ENCODE measurements at regions not wholly inside any gene's neighbourhood (a gene's known extent, or its start where the extent isn't known, plus 50 kb on each side); places are given as distances from the start of the nearest gene placed in this dataset.

DNA sequence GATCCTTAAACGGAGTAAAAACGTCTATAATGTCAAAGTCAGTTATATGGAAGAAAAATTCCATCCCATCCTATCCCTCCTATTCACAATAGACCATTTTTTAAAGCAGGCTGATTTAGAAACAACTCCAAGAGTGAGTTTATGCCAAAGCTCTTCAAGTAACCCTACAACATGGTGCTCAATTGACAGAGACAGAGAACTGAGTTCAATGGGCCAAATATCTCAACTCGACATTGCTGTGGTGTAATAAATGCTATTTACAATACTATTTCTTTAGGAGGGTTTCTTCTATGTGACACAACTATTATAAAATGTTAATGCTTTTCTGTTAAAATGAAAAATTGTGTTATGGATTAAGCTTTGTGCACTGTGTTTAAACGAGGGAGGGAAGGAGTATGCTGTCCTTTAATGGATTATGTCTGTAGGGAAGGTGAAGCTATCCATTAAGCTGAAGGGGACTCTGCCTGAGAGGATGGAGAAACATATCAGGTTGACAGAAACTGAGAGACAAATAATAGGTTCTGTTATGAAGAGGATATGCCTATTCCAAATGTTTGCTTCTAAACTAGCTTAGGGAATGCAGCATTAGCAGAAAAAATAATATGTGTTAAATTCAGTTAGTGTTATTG, 362.5 kb upstream of the CHRM3 start:
- TF ChIP-seq EP300 (IDR thresholded peaks at IDR 0.05), result no peak
- TF ChIP-seq, protein P1, sequence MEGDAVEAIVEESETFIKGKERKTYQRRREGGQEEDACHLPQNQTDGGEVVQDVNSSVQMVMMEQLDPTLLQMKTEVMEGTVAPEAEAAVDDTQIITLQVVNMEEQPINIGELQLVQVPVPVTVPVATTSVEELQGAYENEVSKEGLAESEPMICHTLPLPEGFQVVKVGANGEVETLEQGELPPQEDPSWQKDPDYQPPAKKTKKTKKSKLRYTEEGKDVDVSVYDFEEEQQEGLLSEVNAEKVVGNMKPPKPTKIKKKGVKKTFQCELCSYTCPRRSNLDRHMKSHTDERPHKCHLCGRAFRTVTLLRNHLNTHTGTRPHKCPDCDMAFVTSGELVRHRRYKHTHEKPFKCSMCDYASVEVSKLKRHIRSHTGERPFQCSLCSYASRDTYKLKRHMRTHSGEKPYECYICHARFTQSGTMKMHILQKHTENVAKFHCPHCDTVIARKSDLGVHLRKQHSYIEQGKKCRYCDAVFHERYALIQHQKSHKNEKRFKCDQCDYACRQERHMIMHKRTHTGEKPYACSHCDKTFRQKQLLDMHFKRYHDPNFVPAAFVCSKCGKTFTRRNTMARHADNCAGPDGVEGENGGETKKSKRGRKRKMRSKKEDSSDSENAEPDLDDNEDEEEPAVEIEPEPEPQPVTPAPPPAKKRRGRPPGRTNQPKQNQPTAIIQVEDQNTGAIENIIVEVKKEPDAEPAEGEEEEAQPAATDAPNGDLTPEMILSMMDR (IDR thresholded peaks at IDR 0.05), result no peak
- TF ChIP-seq POLR2AphosphoS5 (IDR thresholded peaks at IDR 0.05), result no peak
- no peak for TF ChIP-seq POLR2A (IDR thresholded peaks at IDR 0.05)

Measured in sigmoid colon (tissue), 4 donors.